DOHH2 (cell line): ENCODE measurements at regions not wholly inside any gene's neighbourhood (a gene's known extent, or its start where the extent isn't known, plus 50 kb on each side); places are given as distances from the start of the nearest gene placed in this dataset.

Experiments used
- H3F3A ChIP-seq: fragments of 200-600 bp; sonication (generic), shearing (Covaris generic); 2 replicates; pipeline ENCODE4 v1.6.0; 2016; ENCODE audit warnings: antibody characterized with exemption, mild to moderate bottlenecking; ENCODE audit not compliant: control insufficient read depth, insufficient read depth
- H3K27ac ChIP-seq: fragments of 200-600 bp; sonication (generic); 2 replicates; pipeline ENCODE4 v1.5.1; 2014; ENCODE audit warnings: low read depth, mild to moderate bottlenecking, low read length, moderate library complexity
- H3K27me3 ChIP-seq: fragments of 200-600 bp; sonication (generic); 2 replicates; pipeline ENCODE4 v1.6.1; 2014; ENCODE audit warnings: mild to moderate bottlenecking, low read length, mixed read lengths; ENCODE audit not compliant: control insufficient read depth
- H3K36me3 ChIP-seq: fragments of 200-600 bp; sonication (generic); 2 replicates; pipeline ENCODE4 v1.6.1; 2014; ENCODE audit warnings: mild to moderate bottlenecking, low read length, moderate library complexity, mixed read lengths; ENCODE audit not compliant: control insufficient read depth
- H3K4me1 ChIP-seq: fragments of 200-600 bp; sonication (generic); 2 replicates; pipeline ENCODE4 v1.6.1; 2014; ENCODE audit warnings: mild to moderate bottlenecking, low read length, mixed read lengths; ENCODE audit not compliant: control insufficient read depth
- H3K4me2 ChIP-seq: fragments of 200-600 bp; sonication (generic); 2 replicates; pipeline ENCODE4 v1.6.0; 2014; ENCODE audit warnings: mild to moderate bottlenecking, low read length, moderate library complexity
- H3K4me3 ChIP-seq: fragments of 200-600 bp; sonication (generic); 2 replicates; pipeline ENCODE4 v1.5.1; 2014; ENCODE audit warnings: mild to moderate bottlenecking, low read length, mixed read lengths
- H3K79me2 ChIP-seq: fragments of 200-600 bp; sonication (generic); 2 replicates; pipeline ENCODE4 v1.6.1; 2014; ENCODE audit warnings: mild to moderate bottlenecking, low read length, mixed read lengths; ENCODE audit not compliant: control insufficient read depth
- H3K9me2 ChIP-seq: fragments of 200-600 bp; sonication (generic); replicated peaks from 2 replicates; pipeline ENCODE4 v1.6.1; 2014; ENCODE audit warnings: mild to moderate bottlenecking, low read length, mixed read lengths; ENCODE audit not compliant: control insufficient read depth
- H3K9me3 ChIP-seq: fragments of 200-600 bp; sonication (generic); 2 replicates; pipeline ENCODE4 v1.6.1; 2014; ENCODE audit warnings: antibody characterized with exemption, low read length, mixed read lengths; ENCODE audit not compliant: control insufficient read depth, insufficient read depth
- H4K20me1 ChIP-seq: fragments of 200-600 bp; sonication (generic); 2 replicates; pipeline ENCODE4 v1.6.0; 2014; ENCODE audit warnings: low read depth, mild to moderate bottlenecking, antibody characterized with exemption, low read length, moderate library complexity; ENCODE audit not compliant: control insufficient read depth, insufficient read depth
- EZH2phosphoT487 ChIP-seq: fragments of 200-600 bp; sonication (generic); IDR thresholded peaks from 2 replicates; pipeline ENCODE4 v1.6.1; 2017; ENCODE audit warnings: borderline replicate concordance, mild to moderate bottlenecking, antibody characterized with exemption, low read length, moderate library complexity, mixed read lengths
- TF ChIP-seq, protein P1 (sequence below): fragments of 200-600 bp; sonication (generic); IDR thresholded peaks from one replicate; pipeline ENCODE4 v1.5.1; 2014; ENCODE audit warnings: antibody characterized with exemption, mild to moderate bottlenecking, low read depth, low read length; ENCODE audit not compliant: poor library complexity, severe bottlenecking

DNA sequence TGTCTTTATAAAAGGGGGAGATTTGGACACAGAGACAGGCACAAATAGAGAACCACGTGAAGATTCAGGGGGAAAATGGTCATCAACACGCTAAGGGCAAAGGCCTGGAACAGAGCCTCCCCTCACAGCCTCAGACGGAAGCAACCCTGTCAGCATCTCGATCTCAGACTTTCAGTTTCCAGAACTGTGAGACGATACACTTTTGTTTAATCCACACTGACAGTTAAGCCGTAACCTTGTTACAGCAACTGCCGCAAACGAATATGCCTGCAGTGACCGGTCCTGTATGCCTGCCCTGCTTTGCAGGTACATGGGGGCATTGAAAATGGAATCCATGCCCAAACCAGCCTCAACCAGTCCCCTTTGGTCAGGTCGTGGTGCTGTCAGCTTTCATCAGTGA lies 139.5 kb downstream of the ATPSCKMT start:
- H3F3A ChIP-seq = no peaks in the 10 kb centered on the region
- no peaks in the 10 kb centered on the region for H3K4me1 ChIP-seq
- no peak overlapping the region for H3K4me3 ChIP-seq
- H3K36me3 ChIP-seq = no peaks in the 10 kb centered on the region
- no peaks in the 10 kb centered on the region for H3K79me2 ChIP-seq
- no peaks in the 10 kb centered on the region for H3K9me2 ChIP-seq
- no peaks in the 10 kb centered on the region for H4K20me1 ChIP-seq
- TF ChIP-seq, protein P1, sequence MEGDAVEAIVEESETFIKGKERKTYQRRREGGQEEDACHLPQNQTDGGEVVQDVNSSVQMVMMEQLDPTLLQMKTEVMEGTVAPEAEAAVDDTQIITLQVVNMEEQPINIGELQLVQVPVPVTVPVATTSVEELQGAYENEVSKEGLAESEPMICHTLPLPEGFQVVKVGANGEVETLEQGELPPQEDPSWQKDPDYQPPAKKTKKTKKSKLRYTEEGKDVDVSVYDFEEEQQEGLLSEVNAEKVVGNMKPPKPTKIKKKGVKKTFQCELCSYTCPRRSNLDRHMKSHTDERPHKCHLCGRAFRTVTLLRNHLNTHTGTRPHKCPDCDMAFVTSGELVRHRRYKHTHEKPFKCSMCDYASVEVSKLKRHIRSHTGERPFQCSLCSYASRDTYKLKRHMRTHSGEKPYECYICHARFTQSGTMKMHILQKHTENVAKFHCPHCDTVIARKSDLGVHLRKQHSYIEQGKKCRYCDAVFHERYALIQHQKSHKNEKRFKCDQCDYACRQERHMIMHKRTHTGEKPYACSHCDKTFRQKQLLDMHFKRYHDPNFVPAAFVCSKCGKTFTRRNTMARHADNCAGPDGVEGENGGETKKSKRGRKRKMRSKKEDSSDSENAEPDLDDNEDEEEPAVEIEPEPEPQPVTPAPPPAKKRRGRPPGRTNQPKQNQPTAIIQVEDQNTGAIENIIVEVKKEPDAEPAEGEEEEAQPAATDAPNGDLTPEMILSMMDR = no peak
- no peak for TF ChIP-seq EZH2phosphoT487
- H3K9me3 ChIP-seq = no peaks in the 10 kb centered on the region
- H3K4me2 ChIP-seq = no peak overlapping the region
- H3K27ac ChIP-seq = no peak overlapping the region
- H3K27me3 ChIP-seq = no peaks in the 10 kb centered on the region

DNA sequence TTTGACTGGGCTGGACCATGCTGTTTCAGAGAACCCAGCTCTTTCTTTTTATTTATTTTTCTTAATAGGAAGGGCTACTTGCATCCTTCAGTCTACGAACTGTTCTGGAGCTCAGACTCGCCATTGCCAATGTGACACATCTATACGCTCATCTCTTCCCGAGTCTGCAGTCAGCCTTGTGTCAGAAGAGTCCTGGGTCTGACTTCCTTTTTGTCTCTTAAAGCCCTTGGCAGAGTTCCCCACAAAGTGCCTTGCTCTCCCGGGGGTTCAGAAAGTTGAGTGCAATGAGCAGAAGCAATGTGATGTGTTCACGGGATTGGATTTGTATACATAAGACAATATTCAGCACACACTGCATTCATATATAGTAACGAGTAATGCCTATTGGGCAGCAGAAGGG lies 140.4 kb downstream of the ATPSCKMT start:
- H3F3A ChIP-seq = no peaks in the 10 kb centered on the region
- no peaks in the 10 kb centered on the region for H3K27me3 ChIP-seq
- no peaks in the 10 kb centered on the region for H3K79me2 ChIP-seq
- no peaks in the 10 kb centered on the region for H4K20me1 ChIP-seq
- no peaks in the 10 kb centered on the region for H3K36me3 ChIP-seq
- H3K4me1 ChIP-seq = no peaks in the 10 kb centered on the region
- no peak overlapping the region for H3K4me3 ChIP-seq
- H3K27ac ChIP-seq = no peak overlapping the region
- H3K9me3 ChIP-seq = no peaks in the 10 kb centered on the region
- no peaks in the 10 kb centered on the region for H3K9me2 ChIP-seq
- no peak for TF ChIP-seq EZH2phosphoT487
- TF ChIP-seq, protein P1 = no peak
- no peak overlapping the region for H3K4me2 ChIP-seq

DNA sequence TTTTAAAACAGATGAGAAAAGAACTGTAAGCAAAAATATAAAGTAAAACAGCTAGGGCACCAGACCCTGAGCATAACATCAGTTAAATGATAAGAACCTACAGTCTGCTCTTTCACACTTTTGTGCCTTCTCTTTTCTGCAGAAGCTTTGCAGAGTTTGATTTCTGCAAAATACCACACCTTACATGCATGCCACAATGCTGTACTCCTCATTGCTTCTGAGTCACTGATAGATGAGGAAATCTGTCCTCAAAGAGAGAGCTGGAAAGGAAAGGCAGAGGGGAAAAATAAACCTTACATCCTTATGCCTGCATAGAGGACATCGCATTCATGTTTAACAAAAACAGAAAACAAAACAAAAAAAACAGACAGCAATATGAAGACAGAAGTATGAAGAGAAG lies 142.9 kb downstream of the ATPSCKMT start:
- Histone ChIP-seq H3K36me3 (no peaks in the 10 kb centered on the region), H4K20me1 (no peaks in the 10 kb centered on the region), H3K9me2 (no peaks in the 10 kb centered on the region), H3K9me3 (no peaks in the 10 kb centered on the region), H3K79me2 (no peaks in the 10 kb centered on the region), H3K4me1 (no peaks in the 10 kb centered on the region), H3K4me3 (no peak overlapping the region), H3K27me3 (no peaks in the 10 kb centered on the region), H3K27ac (no peak overlapping the region), H3F3A (no peaks in the 10 kb centered on the region), H3K4me2 (no peak overlapping the region)
- TF ChIP-seq, protein P1 = no peak
- no peak for TF ChIP-seq EZH2phosphoT487

DNA sequence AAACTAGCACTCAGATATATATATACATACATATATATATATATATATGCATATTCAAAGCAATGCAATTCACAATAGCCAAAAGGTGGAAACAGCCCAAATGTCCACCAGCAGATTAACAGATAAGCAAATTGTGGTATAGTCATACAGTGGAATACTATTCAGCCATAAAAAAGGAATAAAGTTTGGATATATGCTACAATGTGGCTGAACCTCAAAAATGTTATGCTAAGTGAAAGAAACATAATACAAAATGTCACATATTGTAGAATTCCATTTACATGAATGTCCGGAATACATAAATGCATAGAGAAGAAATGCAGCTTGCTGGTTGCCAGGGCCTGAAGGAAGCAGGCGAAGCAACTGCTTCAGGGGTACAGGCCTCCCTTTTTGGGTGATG lies 143.4 kb downstream of the ATPSCKMT start:
- H3K36me3 ChIP-seq = no peaks in the 10 kb centered on the region

More for the DNA sequence above, 143.4 kb downstream of the ATPSCKMT start:
- H3K4me1 ChIP-seq = no peaks in the 10 kb centered on the region
- no peaks in the 10 kb centered on the region for H3K27me3 ChIP-seq
- H3K4me2 ChIP-seq = no peak overlapping the region
- H3K9me3 ChIP-seq = no peaks in the 10 kb centered on the region
- no peak for TF ChIP-seq EZH2phosphoT487
- TF ChIP-seq, protein P1 = no peak
- H3K9me2 ChIP-seq = no peaks in the 10 kb centered on the region
- no peak overlapping the region for H3K4me3 ChIP-seq
- no peaks in the 10 kb centered on the region for H4K20me1 ChIP-seq
- H3K79me2 ChIP-seq = no peaks in the 10 kb centered on the region
- H3F3A ChIP-seq = no peaks in the 10 kb centered on the region
- H3K27ac ChIP-seq = no peak overlapping the region
